Type B pancreatic cell (in vitro differentiated cells): ENCODE measurements at regions not wholly inside any gene's neighbourhood (a gene's known extent, or its start where the extent isn't known, plus 50 kb on each side); places are given as distances from the start of the nearest gene placed in this dataset.
"Not testable (repeated sequence)": the region's sequence is repeated elsewhere in the genome, so short reads cannot be mapped to it uniquely, and the experiment has no call there.

Experiments
- DNase-seq: peaks from one replicate; pipeline ENCODE4 v3.0.0; 2021; ENCODE audit warnings: mixed read lengths; ENCODE audit not compliant: unreplicated experiment; ENCODE audit errors: extremely low spot score
- H3K27ac Mint-ChIP-seq: 2 replicates; pipeline ENCODE4 v1.8.0; 2021; ENCODE audit warnings: mild to moderate bottlenecking, mixed read lengths
- H3K27me3 Mint-ChIP-seq: 2 replicates; pipeline ENCODE4 v1.8.0; 2021; ENCODE audit warnings: mixed read lengths
- H3K36me3 Mint-ChIP-seq: 2 replicates; pipeline ENCODE4 v1.8.0; 2021; ENCODE audit warnings: mixed read lengths
- H3K4me1 Mint-ChIP-seq: one replicate; pipeline ENCODE4 v1.8.0; 2021; ENCODE audit warnings: mixed read lengths; ENCODE audit not compliant: unreplicated experiment
- H3K4me3 Mint-ChIP-seq: 2 replicates; pipeline ENCODE4 v1.8.0; 2021; ENCODE audit warnings: mild to moderate bottlenecking, mixed read lengths
- H3K9me3 Mint-ChIP-seq: 2 replicates; pipeline ENCODE4 v1.8.0; 2021; ENCODE audit warnings: mixed read lengths
- TF ChIP-seq, protein P1 (sequence below): fragments of 200-600 bp; sonication (generic); conservative IDR thresholded peaks from 2 replicates; pipeline ENCODE4 v1.5.0; 2021; ENCODE audit warnings: antibody characterized with exemption, mild to moderate bottlenecking

GRCh38 chr16:66091471-66091891, 275.0 kb upstream of the CDH5 start:
- no peaks in the 10 kb centered on the region for H3K36me3 Mint-ChIP-seq
- DNase-seq: no peak
- peak overlapping the region; percentile 38 for H3K4me3 Mint-ChIP-seq
- H3K4me1 Mint-ChIP-seq: peaks cover 18% of the 10 kb centered on the region
- H3K27me3 Mint-ChIP-seq: peaks cover 4% of the 10 kb centered on the region
- H3K9me3 Mint-ChIP-seq: peaks cover 6% of the 10 kb centered on the region
- TF ChIP-seq, protein P1, sequence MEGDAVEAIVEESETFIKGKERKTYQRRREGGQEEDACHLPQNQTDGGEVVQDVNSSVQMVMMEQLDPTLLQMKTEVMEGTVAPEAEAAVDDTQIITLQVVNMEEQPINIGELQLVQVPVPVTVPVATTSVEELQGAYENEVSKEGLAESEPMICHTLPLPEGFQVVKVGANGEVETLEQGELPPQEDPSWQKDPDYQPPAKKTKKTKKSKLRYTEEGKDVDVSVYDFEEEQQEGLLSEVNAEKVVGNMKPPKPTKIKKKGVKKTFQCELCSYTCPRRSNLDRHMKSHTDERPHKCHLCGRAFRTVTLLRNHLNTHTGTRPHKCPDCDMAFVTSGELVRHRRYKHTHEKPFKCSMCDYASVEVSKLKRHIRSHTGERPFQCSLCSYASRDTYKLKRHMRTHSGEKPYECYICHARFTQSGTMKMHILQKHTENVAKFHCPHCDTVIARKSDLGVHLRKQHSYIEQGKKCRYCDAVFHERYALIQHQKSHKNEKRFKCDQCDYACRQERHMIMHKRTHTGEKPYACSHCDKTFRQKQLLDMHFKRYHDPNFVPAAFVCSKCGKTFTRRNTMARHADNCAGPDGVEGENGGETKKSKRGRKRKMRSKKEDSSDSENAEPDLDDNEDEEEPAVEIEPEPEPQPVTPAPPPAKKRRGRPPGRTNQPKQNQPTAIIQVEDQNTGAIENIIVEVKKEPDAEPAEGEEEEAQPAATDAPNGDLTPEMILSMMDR: no peak
- peak overlapping the region; percentile 53 for H3K27ac Mint-ChIP-seq

GRCh38 chr16:66088681-66089080, 277.8 kb upstream of the CDH5 start:
- Mint-ChIP-seq H3K27me3 (peaks cover 4% of the 10 kb centered on the region), H3K36me3 (no peaks in the 10 kb centered on the region), H3K4me3 (no peak overlapping the region), H3K4me1 (peaks cover 23% of the 10 kb centered on the region), H3K9me3 (peaks cover 6% of the 10 kb centered on the region), H3K27ac (no peak overlapping the region)
- no peak for DNase-seq
- TF ChIP-seq, protein P1: no peak

DNA sequence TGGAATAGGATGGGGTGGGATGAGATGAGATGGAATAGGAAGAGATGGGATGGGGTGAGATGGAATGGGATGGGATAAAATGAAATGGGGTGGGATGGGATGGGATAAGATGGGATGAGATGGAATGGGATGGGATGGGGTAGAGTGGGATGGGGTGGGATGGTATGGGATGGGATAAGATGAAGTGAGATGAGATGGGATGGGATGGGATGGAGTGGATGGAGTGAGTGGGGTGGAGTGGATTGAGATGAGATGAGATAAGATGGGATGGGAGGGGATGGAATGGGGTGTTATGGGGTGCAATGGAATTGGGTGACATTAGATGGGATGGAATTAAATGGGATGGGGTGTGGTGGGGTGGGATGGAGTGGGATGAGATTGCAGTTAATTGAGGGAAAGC, 279.2 kb upstream of the CDH5 start:
- DNase-seq: no peak
- no peak overlapping the region for H3K4me3 Mint-ChIP-seq
- H3K36me3 Mint-ChIP-seq: no peaks in the 10 kb centered on the region
- H3K9me3 Mint-ChIP-seq: peaks cover 6% of the 10 kb centered on the region
- peaks cover 26% of the 10 kb centered on the region for H3K4me1 Mint-ChIP-seq
- H3K27ac Mint-ChIP-seq: no peak overlapping the region
- peaks cover 3% of the 10 kb centered on the region for H3K27me3 Mint-ChIP-seq
- TF ChIP-seq, protein P1: no peak

DNA sequence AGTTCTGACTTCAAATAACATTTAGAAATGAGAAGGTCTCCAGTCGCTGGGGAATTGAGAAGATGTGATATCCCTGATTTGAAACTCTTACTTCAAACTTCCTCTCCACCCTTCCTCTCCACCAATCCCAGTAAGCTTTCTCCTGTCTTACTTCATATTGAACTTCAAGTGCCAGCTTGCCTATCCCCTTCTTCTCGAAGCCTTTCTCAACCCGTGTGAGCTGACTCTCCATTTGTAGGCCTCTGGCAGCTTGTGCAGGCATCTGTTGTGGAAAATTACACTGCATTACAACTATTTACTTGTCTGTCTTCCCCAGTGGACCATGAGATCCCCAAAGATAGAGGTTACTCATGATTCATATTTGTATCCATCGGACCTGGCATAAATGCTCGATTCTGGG, 280.8 kb upstream of the CDH5 start:
- Mint-ChIP-seq H3K36me3 (no peaks in the 10 kb centered on the region), H3K27ac (no peak overlapping the region), H3K4me1 (peaks cover 19% of the 10 kb centered on the region), H3K9me3 (peaks cover 3% of the 10 kb centered on the region), H3K27me3 (no peaks in the 10 kb centered on the region), H3K4me3 (no peak overlapping the region)
- TF ChIP-seq, protein P1: no peak
- no peak for DNase-seq

DNA sequence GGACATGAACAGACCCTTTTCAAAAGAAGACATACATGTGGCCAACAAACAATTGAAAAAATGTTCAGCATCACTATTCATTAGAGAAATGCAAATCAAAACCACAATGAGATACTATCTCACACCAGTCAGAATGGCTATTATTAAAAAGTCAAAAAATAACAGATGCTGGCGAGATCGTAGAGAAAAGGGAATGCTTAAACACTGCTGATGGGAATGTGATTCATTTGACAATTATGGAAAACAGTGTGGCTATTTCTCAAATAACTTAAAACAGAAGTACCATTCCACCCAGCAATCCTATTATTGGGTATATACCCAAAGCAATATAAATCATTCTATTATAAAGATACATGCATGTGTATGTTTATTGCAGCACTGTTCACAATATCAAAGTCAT, 281.8 kb upstream of the CDH5 start:
- H3K27ac Mint-ChIP-seq, H3K36me3 Mint-ChIP-seq, H3K9me3 Mint-ChIP-seq, H3K4me3 Mint-ChIP-seq, H3K27me3 Mint-ChIP-seq, DNase-seq: not testable (repeated sequence)
- peaks cover 25% of the 10 kb centered on the region for H3K4me1 Mint-ChIP-seq

GRCh38 chr16:66084306-66084705, 282.2 kb upstream of the CDH5 start:
- DNase-seq: no peak
- Mint-ChIP-seq H3K27ac (no peak overlapping the region), H3K4me3 (no peak overlapping the region), H3K4me1 (peaks cover 26% of the 10 kb centered on the region), H3K36me3 (no peaks in the 10 kb centered on the region), H3K9me3 (no peaks in the 10 kb centered on the region), H3K27me3 (no peaks in the 10 kb centered on the region)
- TF ChIP-seq, protein P1: no peak
